HG03520 (cell line): ENCODE measurements at regions not wholly inside any gene's neighbourhood (a gene's known extent, or its start where the extent isn't known, plus 50 kb on each side); places are given as distances from the start of the nearest gene placed in this dataset.
"Not testable (repeated sequence)": the region's sequence is repeated elsewhere in the genome, so short reads cannot be mapped to it uniquely, and the experiment has no call there.

Source experiments
- ATAC-seq: cut with Tn5 transposase; IDR thresholded peaks from one replicate; pipeline ENCODE4 v1.9.1; 2021; ENCODE audit warnings: mild to moderate bottlenecking, moderate library complexity; ENCODE audit not compliant: unreplicated experiment

DNA sequence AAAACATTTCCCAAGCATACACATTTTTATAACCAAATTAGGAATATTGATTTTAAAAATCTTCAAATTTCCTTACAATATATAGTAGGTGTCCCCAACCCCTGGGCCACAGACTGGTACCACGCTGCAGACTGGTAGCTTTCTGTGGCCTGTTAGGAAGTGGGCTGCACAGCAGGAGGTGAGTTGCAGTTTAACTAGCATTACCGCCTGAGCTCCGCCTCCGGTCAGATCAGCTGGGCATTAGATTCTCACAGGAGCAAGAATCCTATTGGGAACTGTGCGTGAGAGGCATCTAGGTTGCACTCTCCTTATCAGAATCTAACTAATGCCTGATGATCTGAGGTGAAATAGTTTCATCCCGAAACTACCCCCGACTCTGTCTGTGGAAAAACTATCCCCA, 62.1 kb downstream of the ZWINT start:
- no peak for ATAC-seq

- ATAC-seq, result no peak
Measured at GRCh38 chr10:56296618-56297017, 64.4 kb downstream of the ZWINT start.

- no peak for ATAC-seq
Measured at GRCh38 chr10:56288403-56288802, 72.7 kb downstream of the ZWINT start.

GRCh38 chr10:56286096-56286495, 75.0 kb downstream of the ZWINT start:
- ATAC-seq, result no peak

DNA sequence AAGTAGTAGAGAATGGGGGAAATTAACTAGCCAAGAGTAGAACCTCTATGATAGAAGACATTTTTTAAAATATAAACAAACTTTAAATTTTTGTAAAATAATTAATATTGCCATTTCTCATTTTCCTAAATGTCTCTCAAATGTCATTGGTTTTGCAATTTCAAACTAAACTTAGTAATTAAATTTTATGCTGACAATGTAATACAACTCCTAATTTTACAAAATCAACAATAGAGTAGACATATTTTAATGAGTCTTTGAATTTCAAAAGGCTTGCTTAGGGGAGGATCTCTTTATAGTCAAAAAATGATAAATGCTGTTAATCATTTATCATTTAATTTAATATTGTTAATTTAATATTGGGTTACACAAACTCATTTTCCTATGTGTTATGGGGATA, 81.8 kb downstream of the ZWINT start:
- ATAC-seq, result no peak

- ATAC-seq, result no peak
Measured at GRCh38 chr10:56269181-56269580, 91.9 kb downstream of the ZWINT start.

GRCh38 chr10:56266120-56266519, 94.9 kb downstream of the ZWINT start:
- no peak for ATAC-seq

DNA sequence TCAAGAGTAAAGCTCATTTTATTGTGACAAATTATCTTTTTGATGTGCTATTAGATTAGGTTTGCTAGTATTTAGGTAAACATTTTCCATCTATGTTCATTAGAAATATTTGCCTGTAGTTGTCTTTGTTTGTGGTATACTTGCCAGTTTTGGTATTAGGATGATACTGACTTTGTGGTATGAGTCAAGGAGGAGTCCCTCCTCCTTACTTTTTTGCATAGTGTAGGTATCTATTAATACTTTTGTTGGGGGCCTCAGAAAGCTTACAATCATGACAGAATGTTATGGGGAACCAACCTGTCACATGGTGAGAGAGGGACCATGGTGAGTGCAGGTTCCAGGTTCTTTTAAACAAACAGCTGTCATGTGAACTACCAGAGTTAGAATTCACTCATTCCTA, 102.1 kb downstream of the ZWINT start:
- ATAC-seq, result no peak

DNA sequence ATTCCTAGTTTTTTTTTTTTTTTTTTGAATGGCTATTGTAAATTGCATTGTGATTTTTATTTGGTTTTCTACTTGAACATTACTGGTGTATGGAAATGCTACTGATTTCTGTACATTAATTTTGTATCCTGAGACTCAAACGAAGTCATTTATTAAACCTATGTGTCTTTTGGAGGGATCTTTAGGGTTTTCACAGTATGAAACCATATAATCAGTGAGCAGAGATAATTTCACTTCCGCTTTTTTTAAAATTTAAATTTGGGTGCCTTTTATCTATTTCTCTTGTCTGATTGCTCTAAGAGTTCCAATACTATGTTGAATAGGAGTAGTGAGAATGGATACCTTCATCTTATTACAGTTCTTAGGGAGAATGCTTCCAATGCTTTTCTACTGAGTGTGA, 102.7 kb downstream of the ZWINT start:
- ATAC-seq, result peak; percentile 54

GRCh38 chr10:56255298-56255697, 105.8 kb downstream of the ZWINT start:
- no peak for ATAC-seq

GRCh38 chr10:56240471-56240870, 120.6 kb downstream of the ZWINT start:
- no peak for ATAC-seq

- no peak for ATAC-seq
Measured at GRCh38 chr10:56231436-56231835, 129.6 kb downstream of the ZWINT start.

- no peak for ATAC-seq
Measured at GRCh38 chr10:56222237-56222636, 138.8 kb downstream of the ZWINT start.

DNA sequence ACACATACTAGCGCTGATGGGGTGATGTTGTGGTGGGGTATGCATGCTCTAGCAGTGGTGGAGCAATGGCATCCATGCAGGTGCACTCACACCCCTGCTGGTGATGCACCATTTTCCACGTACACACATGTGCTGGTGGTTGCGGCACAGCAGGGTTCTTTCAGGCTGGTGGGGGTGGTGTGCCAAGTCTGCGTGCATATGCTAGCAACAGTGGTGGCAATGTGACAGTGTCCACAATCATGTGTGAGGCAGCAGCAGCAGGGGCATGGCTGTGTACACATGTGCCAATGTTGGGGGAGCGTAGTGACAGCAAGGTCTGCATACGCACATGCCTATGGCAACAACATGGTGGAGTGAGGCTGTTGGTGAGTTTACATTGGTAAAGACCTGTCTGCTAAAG, 148.1 kb downstream of the ZWINT start:
- ATAC-seq, result no peak

DNA sequence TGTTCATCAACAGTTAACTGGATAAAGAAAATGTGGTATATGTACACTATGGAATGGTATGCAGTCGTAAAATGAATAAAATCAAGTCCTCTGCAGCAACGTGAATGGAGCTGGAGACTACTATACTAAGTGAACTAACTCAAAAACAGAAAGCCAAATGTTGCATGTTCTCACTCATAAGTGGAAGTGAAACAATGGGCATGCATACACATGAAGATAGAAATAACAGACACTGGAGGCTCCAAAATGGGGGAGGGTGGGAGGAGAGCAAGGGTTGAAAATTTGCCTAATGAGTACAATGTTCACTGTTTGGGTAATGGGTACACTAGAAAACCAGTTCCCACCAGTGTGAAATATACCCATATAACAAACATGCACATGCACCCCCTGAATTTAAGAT, 179.5 kb downstream of the ZWINT start:
- no peak for ATAC-seq

- ATAC-seq, result no peak
Measured at GRCh38 chr10:56178210-56178609, 182.8 kb downstream of the ZWINT start.

- not testable (repeated sequence) for ATAC-seq
Measured at GRCh38 chr10:56155091-56155513, 206.0 kb downstream of the ZWINT start.

DNA sequence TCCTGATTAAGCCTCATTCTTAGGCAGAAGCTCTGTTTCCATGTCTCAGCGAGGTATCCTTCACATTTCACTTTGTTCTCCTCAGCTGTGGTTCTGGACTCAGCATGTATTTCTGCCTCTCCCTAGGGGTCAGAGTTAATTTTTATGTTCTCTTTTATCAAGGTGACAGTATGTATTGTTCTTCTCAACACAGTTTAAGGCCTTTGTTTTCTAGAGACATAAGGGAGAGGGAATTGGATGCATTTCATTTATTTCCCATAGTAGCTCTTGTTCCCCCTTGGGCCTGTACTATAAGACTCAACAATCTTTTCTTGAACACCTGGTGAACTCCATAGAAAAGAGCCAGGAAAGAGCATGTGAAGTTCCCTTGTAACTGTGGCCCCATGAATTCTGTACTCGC, 214.3 kb downstream of the ZWINT start:
- no peak for ATAC-seq

DNA sequence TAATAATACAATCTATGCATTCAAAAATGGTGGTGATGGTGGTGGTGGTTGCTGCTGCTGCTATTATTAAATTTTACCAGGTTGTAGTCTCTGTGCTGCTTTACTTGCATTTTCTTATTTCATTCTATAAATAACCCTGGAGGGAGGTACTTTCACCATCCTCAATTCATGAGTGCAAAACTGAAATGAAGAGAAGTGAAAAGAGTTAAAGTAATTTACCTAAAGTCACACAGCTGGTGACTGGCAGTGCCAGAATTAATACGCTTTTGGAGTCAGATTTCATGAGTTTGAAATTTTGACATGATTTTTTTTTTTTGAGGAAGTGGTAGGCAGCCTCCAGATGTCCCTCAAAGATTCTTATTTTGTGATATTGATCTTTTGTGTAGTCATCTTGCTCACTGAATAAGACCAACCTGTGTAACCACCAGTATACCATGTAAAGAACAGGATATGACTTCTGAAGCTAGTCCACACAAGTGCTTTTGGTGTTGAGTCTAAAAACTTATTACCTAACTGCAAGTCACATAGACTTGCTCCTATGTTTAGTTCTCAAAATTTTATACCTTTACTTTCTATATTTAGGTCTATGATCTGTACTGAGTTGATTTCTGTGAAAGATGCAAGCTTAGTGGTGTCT, 218.8 kb downstream of the ZWINT start:
- peak; percentile 89 for ATAC-seq

DNA sequence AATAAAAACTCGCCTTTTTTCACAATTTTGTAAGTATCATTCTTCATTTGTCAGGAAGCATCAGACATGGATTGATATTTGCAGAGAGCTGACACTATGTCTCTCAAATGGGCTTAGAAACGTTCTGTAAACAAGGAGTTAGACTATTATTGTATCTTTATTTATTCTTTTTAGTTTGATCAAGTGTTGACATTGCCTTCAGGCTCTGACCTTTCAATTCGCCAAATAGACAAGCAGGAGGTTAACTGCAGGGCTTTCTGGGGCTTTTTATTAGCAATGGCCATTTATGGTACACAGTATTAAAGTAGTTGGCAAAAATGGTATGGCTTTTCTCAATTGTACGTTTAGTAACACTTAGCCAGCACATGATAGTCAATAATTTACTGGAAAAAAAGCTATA, 221.7 kb downstream of the ZWINT start:
- no peak for ATAC-seq

- ATAC-seq, result no peak
Measured at GRCh38 chr10:56135828-56136227, 225.2 kb downstream of the ZWINT start.

- ATAC-seq, result no peak
Measured at GRCh38 chr10:56123247-56123646, 237.8 kb downstream of the ZWINT start.

- ATAC-seq, result no peak
Measured at GRCh38 chr10:56116684-56117083, 244.4 kb downstream of the ZWINT start.
